ENCODE measurements at regions not wholly inside any gene's neighbourhood (a gene's known extent, or its start where the extent isn't known, plus 50 kb on each side); places are given as distances from the start of the nearest gene placed in this dataset.

DNA sequence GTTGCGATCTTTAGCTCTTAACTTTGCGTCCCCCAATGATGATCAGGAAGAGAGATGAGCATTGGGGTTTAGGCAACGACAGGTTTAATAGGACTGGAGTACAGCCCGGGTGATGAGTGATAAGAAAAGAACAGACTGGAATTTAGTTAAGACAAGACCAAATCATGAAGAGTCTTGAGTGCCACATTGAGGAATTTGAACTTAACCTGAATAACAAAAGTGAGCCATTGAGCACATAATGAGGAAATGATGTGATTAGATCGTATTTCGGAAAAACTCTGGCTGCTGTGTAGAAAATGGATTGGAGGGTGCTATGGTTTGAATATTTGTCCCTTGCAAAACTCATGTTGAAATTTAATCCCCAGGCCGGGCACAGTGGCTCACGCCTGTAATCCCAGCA lies 83.2 kb upstream of the MELK start:
- TF ChIP-seq, protein P1, sequence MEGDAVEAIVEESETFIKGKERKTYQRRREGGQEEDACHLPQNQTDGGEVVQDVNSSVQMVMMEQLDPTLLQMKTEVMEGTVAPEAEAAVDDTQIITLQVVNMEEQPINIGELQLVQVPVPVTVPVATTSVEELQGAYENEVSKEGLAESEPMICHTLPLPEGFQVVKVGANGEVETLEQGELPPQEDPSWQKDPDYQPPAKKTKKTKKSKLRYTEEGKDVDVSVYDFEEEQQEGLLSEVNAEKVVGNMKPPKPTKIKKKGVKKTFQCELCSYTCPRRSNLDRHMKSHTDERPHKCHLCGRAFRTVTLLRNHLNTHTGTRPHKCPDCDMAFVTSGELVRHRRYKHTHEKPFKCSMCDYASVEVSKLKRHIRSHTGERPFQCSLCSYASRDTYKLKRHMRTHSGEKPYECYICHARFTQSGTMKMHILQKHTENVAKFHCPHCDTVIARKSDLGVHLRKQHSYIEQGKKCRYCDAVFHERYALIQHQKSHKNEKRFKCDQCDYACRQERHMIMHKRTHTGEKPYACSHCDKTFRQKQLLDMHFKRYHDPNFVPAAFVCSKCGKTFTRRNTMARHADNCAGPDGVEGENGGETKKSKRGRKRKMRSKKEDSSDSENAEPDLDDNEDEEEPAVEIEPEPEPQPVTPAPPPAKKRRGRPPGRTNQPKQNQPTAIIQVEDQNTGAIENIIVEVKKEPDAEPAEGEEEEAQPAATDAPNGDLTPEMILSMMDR (IDR thresholded peaks at IDR 0.05), result no peak
- TF ChIP-seq POLR2A (IDR thresholded peaks at IDR 0.05), result no peak
- no peak for TF ChIP-seq POLR2AphosphoS5 (IDR thresholded peaks at IDR 0.05)
- no peak for TF ChIP-seq EP300 (IDR thresholded peaks at IDR 0.05; ENCODE audit: low read depth)

All from transverse colon (tissue), 4 donors.